GM12874 (cell line): ENCODE measurements at regions not wholly inside any gene's neighbourhood (a gene's known extent, or its start where the extent isn't known, plus 50 kb on each side); places are given as distances from the start of the nearest gene placed in this dataset.

Experiments used
- TF ChIP-seq, protein P1 (sequence below): IDR thresholded peaks from 2 replicates; pipeline ENCODE4 v1.5.1; 2011; ENCODE audit warnings: low read depth, mild to moderate bottlenecking, control low read depth, low read length, moderate library complexity; ENCODE audit not compliant: insufficient read depth

DNA sequence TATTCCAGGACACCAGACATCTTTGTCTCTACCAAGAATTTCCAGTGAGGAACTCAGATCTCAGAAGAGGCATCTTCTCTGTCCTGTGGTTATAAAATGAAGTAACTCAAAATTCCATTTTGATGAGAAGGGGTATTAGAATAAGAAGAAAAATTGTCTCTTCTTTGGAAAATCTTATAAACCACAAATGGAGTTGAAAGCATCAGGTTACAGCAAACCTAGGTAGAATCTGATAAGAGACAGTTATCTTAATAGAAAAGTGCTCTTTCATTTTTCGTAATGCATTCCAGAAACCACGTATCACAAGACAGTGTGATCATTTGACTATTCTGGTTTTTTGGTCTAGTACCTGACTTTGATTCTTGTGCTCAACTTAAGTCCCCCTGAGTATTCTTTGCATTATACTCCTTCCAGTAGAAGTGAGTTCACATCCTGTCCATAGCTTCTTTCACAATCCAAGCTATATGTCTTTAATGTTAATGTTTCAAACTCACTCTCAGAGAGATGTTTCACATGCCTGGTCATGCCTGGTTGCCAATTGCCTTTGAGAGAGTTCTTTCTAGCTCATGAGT lies 120.9 kb upstream of the PRDX6 start:
- TF ChIP-seq, protein P1, sequence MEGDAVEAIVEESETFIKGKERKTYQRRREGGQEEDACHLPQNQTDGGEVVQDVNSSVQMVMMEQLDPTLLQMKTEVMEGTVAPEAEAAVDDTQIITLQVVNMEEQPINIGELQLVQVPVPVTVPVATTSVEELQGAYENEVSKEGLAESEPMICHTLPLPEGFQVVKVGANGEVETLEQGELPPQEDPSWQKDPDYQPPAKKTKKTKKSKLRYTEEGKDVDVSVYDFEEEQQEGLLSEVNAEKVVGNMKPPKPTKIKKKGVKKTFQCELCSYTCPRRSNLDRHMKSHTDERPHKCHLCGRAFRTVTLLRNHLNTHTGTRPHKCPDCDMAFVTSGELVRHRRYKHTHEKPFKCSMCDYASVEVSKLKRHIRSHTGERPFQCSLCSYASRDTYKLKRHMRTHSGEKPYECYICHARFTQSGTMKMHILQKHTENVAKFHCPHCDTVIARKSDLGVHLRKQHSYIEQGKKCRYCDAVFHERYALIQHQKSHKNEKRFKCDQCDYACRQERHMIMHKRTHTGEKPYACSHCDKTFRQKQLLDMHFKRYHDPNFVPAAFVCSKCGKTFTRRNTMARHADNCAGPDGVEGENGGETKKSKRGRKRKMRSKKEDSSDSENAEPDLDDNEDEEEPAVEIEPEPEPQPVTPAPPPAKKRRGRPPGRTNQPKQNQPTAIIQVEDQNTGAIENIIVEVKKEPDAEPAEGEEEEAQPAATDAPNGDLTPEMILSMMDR, result no peak

DNA sequence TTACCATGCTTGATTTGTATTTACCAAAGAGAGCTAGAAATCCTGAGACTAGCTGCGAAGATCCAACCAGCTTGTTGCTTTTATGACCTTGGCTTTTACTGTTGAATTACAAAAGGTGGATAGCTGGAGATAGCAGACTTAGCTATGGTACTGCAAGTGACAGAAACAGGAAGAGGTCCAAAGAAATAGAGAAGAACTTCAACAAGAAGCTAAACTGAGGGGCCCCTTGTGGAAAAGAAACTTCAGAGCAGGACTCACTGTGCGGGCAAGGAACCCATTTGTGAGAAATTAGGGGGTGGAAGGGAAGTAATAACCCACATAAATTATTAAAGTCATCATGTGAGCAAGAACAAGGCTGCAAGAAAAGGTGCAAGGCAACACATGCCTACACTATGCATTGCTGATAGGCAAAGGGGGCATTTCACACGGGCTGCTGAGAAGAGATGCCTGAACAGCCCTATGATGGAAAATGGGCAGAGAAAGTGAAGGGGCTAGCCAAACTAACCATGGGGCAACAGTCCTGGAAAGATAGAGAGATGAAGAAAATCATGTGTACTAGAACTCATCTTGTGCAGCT lies 116.6 kb upstream of the PRDX6 start:
- TF ChIP-seq, protein P1, result no peak

DNA sequence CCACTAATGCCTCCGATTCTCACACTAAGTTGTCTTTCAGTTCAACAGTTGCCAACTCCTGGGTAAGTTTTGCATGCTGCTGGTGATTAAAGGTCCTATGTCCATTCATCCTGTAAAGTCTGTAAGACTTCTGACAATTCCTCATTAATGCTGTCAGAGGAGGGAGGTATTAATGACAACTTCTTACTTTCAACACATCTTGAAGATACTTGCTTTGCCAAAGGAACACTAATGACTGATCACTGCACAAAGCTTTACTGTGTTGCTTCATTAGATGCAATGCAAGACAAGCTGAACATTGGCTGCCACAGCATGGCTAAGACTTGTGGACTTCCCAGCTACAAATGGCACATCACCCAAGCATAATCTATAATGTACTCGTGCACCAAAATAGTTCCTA lies 114.6 kb upstream of the PRDX6 start:
- TF ChIP-seq, protein P1, result no peak

GRCh38 chr1:173364827-173365226 lies 112.3 kb upstream of the PRDX6 start:
- TF ChIP-seq, protein P1, result no peak

- TF ChIP-seq, protein P1, result no peak
These were observed 111.8 kb upstream of the PRDX6 start for GRCh38 chr1:173365341-173365740.

- TF ChIP-seq, protein P1, result no peak
These were observed 110.0 kb upstream of the PRDX6 start for GRCh38 chr1:173367136-173367535.

- TF ChIP-seq, protein P1, result no peak
These were observed 99.9 kb upstream of the PRDX6 start for GRCh38 chr1:173377266-173377665.
